GM19328 (cell line): ENCODE measurements at regions not wholly inside any gene's neighbourhood (a gene's known extent, or its start where the extent isn't known, plus 50 kb on each side); places are given as distances from the start of the nearest gene placed in this dataset.

Experiments used
- ATAC-seq: cut with Tn5 transposase; IDR thresholded peaks from one replicate; pipeline ENCODE4 v1.9.1; 2021; ENCODE audit warnings: mild to moderate bottlenecking, moderate library complexity; ENCODE audit not compliant: unreplicated experiment

GRCh38 chr2:22843919-22844537 is 541.0 kb upstream of the KLHL29 start:
- no peak for ATAC-seq

- no peak for ATAC-seq
Observed at GRCh38 chr2:22850310-22850709, 534.7 kb upstream of the KLHL29 start.

GRCh38 chr2:22854588-22854987 is 530.4 kb upstream of the KLHL29 start:
- ATAC-seq, result no peak

GRCh38 chr2:22855081-22855480 is 529.9 kb upstream of the KLHL29 start:
- ATAC-seq, result no peak

- ATAC-seq, result no peak
Observed at GRCh38 chr2:22855761-22856184, 529.2 kb upstream of the KLHL29 start.

- ATAC-seq, result no peak
Observed at GRCh38 chr2:22867973-22868372, 517.0 kb upstream of the KLHL29 start.

DNA sequence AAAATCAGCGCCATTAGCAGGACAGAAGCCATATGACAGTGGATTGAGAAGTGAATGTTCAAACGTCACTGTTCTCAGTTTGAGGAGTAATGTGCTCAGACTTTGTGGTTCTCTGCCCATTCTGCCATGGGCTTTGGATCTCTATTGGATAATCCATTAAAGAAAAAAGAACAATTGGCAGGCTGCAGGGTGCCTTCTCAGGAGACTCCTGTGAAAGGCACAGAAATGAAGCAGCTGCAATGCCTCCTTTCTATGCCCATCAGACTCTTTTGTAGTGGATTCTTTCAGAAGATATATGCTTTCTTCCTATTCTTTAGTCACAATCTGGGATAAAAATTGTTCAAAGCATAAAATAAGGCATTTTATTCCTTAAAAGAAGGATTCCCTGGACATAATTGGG is 506.9 kb upstream of the KLHL29 start:
- ATAC-seq, result no peak

- ATAC-seq, result no peak
Observed at GRCh38 chr2:22879009-22879863, 505.7 kb upstream of the KLHL29 start.

- ATAC-seq, result no peak
Observed at GRCh38 chr2:22880161-22880560, 504.8 kb upstream of the KLHL29 start.

- no peak for ATAC-seq
Observed at GRCh38 chr2:22882011-22882410, 503.0 kb upstream of the KLHL29 start.

DNA sequence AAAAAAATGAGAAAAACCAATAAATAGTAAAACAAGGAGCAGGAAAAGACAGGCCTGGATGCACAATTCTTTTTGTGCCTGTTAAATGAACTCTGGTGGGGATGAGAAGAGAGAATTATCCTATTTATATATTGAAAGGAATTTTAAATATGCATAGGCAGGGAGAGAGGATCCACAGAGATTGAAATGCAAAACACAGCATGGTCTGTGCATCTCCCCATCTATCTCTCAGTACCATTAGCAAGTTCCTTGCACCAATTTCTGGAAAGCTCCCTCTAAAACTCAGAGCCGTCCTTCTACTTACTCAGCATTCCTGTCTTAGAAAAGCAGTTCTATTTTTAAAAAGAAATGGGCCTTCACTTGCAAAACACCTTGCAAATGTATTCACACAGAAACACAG is 502.3 kb upstream of the KLHL29 start:
- ATAC-seq, result no peak

DNA sequence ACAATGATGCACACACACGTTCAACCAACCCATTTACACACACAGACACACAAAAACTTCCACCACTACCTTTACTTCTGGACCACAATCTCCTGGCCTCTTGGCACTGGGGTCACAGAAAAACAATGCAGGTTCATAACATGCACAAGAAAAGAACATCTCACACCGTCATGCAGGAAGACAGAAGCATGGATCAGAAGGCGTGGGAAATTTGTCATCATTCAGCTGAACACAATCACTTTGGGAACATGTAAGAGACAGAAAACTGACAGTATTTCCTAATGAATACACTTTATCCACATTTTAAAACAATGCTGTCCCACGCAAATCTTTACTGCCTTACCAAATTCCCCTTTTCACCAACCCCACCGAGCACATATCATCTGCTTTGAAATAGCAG is 501.9 kb upstream of the KLHL29 start:
- no peak for ATAC-seq

- no peak for ATAC-seq
Observed at GRCh38 chr2:22885245-22885644, 499.7 kb upstream of the KLHL29 start.

GRCh38 chr2:22887426-22887825 is 497.6 kb upstream of the KLHL29 start:
- ATAC-seq, result no peak

- ATAC-seq, result no peak
Observed at GRCh38 chr2:22887845-22888244, 497.1 kb upstream of the KLHL29 start.

DNA sequence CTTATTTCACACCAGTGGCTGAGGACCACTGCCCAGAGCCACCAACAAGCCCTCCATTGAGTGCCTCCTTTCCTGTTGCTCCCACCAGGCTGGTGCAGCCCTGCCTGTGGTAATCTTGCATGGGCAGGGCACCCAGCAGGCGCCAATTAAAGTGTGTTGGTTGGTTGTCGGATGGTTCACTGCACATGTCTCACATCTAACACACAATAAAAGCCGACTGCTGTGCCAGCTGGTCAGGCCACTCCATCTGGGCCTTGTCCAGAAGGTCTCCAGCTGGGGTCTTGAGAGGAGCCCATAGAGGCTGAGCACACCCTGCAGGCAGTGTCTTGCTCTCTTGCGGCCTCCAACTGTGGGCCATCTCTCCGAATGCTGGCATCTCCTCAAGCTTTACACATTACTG is 494.8 kb upstream of the KLHL29 start:
- no peak for ATAC-seq

- no peak for ATAC-seq
Observed at GRCh38 chr2:22893761-22894517, 491.0 kb upstream of the KLHL29 start.

DNA sequence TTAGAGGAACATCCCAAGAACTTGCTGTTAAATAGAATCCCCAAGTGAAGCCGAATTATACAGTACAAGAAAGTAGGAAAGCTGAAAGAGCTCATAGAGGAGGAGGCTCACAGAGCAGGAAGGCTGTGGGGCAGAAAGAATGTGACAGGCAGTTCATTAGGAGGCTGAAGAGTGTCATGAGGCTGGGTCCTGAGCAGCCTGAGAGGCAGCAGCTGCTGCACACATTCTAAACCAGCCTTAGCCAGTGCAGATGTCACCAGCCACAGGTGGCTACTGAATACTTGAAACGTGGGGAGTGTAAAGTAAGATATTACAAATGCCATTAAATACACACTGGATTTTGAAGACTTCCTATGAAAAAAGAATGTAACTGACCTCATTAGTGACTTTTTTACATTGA is 490.2 kb upstream of the KLHL29 start:
- ATAC-seq, result no peak

GRCh38 chr2:22897428-22897827 is 487.6 kb upstream of the KLHL29 start:
- no peak for ATAC-seq

- no peak for ATAC-seq
Observed at GRCh38 chr2:22900674-22901073, 484.3 kb upstream of the KLHL29 start.

- ATAC-seq, result no peak
Observed at GRCh38 chr2:22901471-22902179, 483.4 kb upstream of the KLHL29 start.
